ENCODE measurements at regions not wholly inside any gene's neighbourhood (a gene's known extent, or its start where the extent isn't known, plus 50 kb on each side); places are given as distances from the start of the nearest gene placed in this dataset.

DNA sequence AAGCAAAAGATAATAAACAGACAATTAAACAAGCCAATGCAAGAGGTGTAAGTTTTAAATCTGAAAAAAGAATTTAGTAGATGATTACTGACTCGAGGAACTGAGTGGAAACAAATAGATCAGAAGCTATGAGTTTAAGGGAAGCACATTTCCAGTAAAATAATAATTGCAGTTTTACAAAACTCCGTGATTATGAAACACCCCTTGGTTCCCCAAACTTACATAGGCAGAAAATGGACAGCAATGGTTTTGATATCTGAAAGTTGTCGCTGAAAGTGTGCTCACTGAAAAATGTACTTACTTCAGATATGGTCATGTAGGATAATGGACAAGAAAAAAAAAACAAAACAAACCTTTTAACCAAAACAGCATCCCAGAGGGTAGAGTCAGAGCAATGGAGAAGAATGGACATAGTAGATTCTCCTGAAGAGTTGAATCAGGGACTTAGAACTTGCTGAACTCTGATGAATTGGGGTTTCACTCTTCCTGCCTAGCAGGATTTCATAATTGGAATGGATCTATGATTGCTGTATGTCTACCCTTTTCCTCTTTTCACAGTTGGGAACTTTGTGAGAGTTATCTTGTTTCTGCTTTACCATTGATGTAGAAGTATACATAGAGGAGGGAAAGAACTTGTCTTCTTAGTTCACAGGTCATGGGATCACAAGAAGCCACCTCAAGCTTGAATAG lies 305.6 kb upstream of the ZEB2 start:
- Histone ChIP-seq H3K27ac (ENCODE audit: low read depth in 2 of 2, low read length in 2 of 2) (no peak overlapping the region), H3K36me3 (ENCODE audit: control insufficient read depth in 2 of 3, insufficient read depth in 3 of 3, low read length in 3 of 3) (no peaks in the 10 kb centered on the region), H3K4me1 (ENCODE audit: control insufficient read depth in 2 of 3, insufficient read depth in 2 of 3, low read depth in 1 of 3, low read length in 3 of 3) (no peaks in the 10 kb centered on the region), H3K9me3 (ENCODE audit: control insufficient read depth in 2 of 3, insufficient read depth in 1 of 3, low read length in 3 of 3) (no peaks in the 10 kb centered on the region), H3K27me3 (ENCODE audit: control insufficient read depth, insufficient read depth, low read length) (no peaks in the 10 kb centered on the region), H3K4me3 (ENCODE audit: low read length in 3 of 3) (no peak overlapping the region), H3K9ac (ENCODE audit: low read length in 3 of 3) (no peak overlapping the region)
- TF ChIP-seq, protein P1, sequence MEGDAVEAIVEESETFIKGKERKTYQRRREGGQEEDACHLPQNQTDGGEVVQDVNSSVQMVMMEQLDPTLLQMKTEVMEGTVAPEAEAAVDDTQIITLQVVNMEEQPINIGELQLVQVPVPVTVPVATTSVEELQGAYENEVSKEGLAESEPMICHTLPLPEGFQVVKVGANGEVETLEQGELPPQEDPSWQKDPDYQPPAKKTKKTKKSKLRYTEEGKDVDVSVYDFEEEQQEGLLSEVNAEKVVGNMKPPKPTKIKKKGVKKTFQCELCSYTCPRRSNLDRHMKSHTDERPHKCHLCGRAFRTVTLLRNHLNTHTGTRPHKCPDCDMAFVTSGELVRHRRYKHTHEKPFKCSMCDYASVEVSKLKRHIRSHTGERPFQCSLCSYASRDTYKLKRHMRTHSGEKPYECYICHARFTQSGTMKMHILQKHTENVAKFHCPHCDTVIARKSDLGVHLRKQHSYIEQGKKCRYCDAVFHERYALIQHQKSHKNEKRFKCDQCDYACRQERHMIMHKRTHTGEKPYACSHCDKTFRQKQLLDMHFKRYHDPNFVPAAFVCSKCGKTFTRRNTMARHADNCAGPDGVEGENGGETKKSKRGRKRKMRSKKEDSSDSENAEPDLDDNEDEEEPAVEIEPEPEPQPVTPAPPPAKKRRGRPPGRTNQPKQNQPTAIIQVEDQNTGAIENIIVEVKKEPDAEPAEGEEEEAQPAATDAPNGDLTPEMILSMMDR (IDR thresholded peaks at IDR 0.05; ENCODE audit: borderline replicate concordance, extremely low read depth, insufficient read depth) = no peak
- DNase-seq (no peak), FAIRE-seq (no peak)
- intact Hi-C loops (cut with DNase I) = no loop called here

DNA sequence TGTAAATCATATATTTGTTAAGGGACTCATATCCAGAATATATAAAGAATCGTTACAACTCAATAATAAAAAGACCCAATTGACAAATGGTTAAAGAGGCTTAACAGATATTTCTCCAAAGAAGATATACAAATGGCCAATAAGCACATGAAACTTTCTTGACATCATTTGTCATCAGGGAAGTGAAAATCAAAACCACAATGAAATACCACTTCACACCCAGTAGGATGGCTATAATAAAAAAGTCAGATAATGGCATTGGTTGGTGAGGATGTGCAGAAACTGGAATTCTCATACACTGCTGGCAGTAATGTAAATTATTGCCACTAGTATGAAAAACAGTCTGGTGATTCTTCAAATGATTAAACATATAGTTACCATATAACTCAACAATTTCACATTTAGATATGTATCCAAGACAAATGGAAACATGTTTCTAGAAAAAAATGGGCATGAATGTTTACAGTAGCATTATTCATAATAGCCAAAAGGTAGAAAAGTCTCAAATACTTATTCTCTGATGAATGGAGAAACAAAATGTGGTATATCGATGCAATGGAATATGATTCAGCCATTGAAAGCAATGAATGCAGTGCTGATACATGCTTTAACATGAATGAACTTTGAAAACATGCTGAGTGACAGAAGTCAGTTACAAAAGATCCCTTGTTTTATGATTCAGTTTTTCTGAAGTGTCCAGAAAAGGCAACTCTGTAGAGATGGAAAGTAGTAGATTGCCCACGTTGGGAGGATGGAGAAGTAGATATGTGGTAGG lies 304.6 kb upstream of the ZEB2 start:
- TF ChIP-seq, protein P1 (IDR thresholded peaks at IDR 0.05; ENCODE audit: borderline replicate concordance, extremely low read depth, insufficient read depth) = no peak
- Histone ChIP-seq H3K9me3 (ENCODE audit: control insufficient read depth in 2 of 3, insufficient read depth in 1 of 3, low read length in 3 of 3) (no peaks in the 10 kb centered on the region), H3K4me3 (ENCODE audit: low read length in 3 of 3) (no peak overlapping the region), H3K27ac (ENCODE audit: low read depth in 2 of 2, low read length in 2 of 2) (no peak overlapping the region), H3K27me3 (ENCODE audit: control insufficient read depth, insufficient read depth, low read length) (no peaks in the 10 kb centered on the region), H3K9ac (ENCODE audit: low read length in 3 of 3) (no peak overlapping the region), H3K4me1 (ENCODE audit: control insufficient read depth in 2 of 3, insufficient read depth in 2 of 3, low read depth in 1 of 3, low read length in 3 of 3) (no peaks in the 10 kb centered on the region), H3K36me3 (ENCODE audit: control insufficient read depth in 2 of 3, insufficient read depth in 3 of 3, low read length in 3 of 3) (no peaks in the 10 kb centered on the region)
- intact Hi-C loops (cut with DNase I) = no loop called here
- DNase-seq = no peak
- peak; percentile 21 for FAIRE-seq

DNA sequence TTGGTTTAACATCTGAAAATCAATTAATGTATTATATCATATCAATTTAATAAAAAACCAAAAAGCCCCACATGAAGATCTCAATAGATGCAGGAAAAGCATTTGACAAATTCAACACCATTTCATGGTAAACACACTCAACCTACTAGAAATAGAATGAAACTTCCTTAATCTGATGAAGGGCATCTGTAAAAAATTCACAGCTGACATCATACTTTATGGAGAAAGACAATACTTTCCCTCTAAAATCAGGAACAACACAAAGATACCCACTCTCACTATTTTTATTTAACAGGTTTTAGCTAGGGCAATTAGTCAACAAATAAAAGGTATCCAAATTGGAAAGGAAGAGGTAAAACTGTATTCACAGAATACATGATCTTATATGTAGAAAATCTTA lies 303.0 kb upstream of the ZEB2 start:
- DNase-seq (no peak), FAIRE-seq (no peak)
- no peaks in the 10 kb centered on the region for H3K9me3 ChIP-seq (ENCODE audit: control insufficient read depth in 2 of 3, insufficient read depth in 1 of 3, low read length in 3 of 3)
- H3K27ac ChIP-seq (ENCODE audit: low read depth in 2 of 2, low read length in 2 of 2) = no peak overlapping the region
- H3K27me3 ChIP-seq (ENCODE audit: control insufficient read depth, insufficient read depth, low read length) = no peaks in the 10 kb centered on the region
- TF ChIP-seq, protein P1 (IDR thresholded peaks at IDR 0.05; ENCODE audit: borderline replicate concordance, extremely low read depth, insufficient read depth) = no peak
- no peaks in the 10 kb centered on the region for H3K4me1 ChIP-seq (ENCODE audit: control insufficient read depth in 2 of 3, insufficient read depth in 2 of 3, low read depth in 1 of 3, low read length in 3 of 3)
- intact Hi-C loops (cut with DNase I) = no loop called here
- no peaks in the 10 kb centered on the region for H3K36me3 ChIP-seq (ENCODE audit: control insufficient read depth in 2 of 3, insufficient read depth in 3 of 3, low read length in 3 of 3)
- no peak overlapping the region for H3K9ac ChIP-seq (ENCODE audit: low read length in 3 of 3)
- no peak overlapping the region for H3K4me3 ChIP-seq (ENCODE audit: low read length in 3 of 3)

Measured in kidney (tissue), 13 donors.